ENCODE measurements at regions not wholly inside any gene's neighbourhood (a gene's known extent, or its start where the extent isn't known, plus 50 kb on each side); places are given as distances from the start of the nearest gene placed in this dataset.
A peak's percentile ranks its signal among the peaks of the same experiment; 100 is the strongest.

DNA sequence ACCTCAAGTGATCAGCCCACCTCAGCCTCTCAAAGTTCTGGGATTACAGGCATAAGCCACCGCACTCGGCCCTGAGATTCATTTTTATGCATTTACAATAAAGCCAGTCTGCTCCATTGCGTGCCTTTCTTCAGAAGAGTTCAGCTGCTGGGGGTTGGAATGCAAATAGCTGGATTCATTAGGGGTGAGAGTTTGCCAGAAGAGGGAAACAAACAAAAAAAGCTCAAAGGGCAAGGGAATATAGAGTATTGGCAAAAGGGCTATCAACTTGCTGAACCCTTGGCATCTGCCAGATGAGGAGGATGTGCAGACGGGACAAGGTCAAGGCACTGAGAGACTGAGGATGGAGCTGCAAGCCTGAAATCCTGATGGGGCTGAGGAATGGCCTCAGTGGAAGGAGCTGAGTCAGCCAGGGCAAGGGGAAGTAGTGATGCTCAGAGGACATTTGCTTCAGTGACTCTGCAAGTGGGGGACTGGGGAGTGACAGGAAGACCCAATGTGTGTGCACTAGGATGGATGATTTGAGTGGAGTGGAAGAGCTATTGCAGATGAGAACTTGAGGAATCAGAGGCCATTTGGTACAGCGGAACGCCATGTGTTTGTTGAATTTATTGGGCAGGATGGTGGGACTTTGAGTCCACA lies 75.0 kb upstream of the ARMC3 start (continued):
- TF ChIP-seq, protein P1, sequence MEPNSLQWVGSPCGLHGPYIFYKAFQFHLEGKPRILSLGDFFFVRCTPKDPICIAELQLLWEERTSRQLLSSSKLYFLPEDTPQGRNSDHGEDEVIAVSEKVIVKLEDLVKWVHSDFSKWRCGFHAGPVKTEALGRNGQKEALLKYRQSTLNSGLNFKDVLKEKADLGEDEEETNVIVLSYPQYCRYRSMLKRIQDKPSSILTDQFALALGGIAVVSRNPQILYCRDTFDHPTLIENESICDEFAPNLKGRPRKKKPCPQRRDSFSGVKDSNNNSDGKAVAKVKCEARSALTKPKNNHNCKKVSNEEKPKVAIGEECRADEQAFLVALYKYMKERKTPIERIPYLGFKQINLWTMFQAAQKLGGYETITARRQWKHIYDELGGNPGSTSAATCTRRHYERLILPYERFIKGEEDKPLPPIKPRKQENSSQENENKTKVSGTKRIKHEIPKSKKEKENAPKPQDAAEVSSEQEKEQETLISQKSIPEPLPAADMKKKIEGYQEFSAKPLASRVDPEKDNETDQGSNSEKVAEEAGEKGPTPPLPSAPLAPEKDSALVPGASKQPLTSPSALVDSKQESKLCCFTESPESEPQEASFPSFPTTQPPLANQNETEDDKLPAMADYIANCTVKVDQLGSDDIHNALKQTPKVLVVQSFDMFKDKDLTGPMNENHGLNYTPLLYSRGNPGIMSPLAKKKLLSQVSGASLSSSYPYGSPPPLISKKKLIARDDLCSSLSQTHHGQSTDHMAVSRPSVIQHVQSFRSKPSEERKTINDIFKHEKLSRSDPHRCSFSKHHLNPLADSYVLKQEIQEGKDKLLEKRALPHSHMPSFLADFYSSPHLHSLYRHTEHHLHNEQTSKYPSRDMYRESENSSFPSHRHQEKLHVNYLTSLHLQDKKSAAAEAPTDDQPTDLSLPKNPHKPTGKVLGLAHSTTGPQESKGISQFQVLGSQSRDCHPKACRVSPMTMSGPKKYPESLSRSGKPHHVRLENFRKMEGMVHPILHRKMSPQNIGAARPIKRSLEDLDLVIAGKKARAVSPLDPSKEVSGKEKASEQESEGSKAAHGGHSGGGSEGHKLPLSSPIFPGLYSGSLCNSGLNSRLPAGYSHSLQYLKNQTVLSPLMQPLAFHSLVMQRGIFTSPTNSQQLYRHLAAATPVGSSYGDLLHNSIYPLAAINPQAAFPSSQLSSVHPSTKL (CRISPR knock-in tag; IDR thresholded peaks at IDR 0.05): 0 out of 2 replicates have a peak, but pooled peaks have one; percentile 12
- TF ChIP-seq, protein P2, sequence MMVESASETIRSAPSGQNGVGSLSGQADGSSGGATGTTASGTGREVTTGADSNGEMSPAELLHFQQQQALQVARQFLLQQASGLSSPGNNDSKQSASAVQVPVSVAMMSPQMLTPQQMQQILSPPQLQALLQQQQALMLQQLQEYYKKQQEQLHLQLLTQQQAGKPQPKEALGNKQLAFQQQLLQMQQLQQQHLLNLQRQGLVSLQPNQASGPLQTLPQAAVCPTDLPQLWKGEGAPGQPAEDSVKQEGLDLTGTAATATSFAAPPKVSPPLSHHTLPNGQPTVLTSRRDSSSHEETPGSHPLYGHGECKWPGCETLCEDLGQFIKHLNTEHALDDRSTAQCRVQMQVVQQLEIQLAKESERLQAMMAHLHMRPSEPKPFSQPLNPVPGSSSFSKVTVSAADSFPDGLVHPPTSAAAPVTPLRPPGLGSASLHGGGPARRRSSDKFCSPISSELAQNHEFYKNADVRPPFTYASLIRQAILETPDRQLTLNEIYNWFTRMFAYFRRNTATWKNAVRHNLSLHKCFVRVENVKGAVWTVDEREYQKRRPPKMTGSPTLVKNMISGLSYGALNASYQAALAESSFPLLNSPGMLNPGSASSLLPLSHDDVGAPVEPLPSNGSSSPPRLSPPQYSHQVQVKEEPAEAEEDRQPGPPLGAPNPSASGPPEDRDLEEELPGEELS (CRISPR knock-in tag; IDR thresholded peaks at IDR 0.05): no peak
- TF ChIP-seq GFI1 (CRISPR knock-in tag; IDR thresholded peaks at IDR 0.05; ENCODE audit: borderline replicate concordance): no peak
- TF ChIP-seq ZNF570 (CRISPR knock-in tag; IDR thresholded peaks at IDR 0.05; ENCODE audit: borderline replicate concordance): no peak
- TF ChIP-seq HNF4A (CRISPR knock-in tag; IDR thresholded peaks at IDR 0.05): peak; percentile 65
- TF ChIP-seq HNF4G (IDR thresholded peaks at IDR 0.05; ENCODE audit: borderline replicate concordance, low read depth, low read length): no peak; the same call in 1 of the 2 replicates
- no peak for TF ChIP-seq HNF4G (CRISPR knock-in tag; IDR thresholded peaks at IDR 0.05; ENCODE audit: borderline replicate concordance, low read depth)
- TF ChIP-seq, protein P3, sequence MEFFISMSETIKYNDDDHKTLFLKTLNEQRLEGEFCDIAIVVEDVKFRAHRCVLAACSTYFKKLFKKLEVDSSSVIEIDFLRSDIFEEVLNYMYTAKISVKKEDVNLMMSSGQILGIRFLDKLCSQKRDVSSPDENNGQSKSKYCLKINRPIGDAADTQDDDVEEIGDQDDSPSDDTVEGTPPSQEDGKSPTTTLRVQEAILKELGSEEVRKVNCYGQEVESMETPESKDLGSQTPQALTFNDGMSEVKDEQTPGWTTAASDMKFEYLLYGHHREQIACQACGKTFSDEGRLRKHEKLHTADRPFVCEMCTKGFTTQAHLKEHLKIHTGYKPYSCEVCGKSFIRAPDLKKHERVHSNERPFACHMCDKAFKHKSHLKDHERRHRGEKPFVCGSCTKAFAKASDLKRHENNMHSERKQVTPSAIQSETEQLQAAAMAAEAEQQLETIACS (CRISPR knock-in tag; IDR thresholded peaks at IDR 0.05): no peak
- TF ChIP-seq YY1 (IDR thresholded peaks at IDR 0.05; ENCODE audit: insufficient read depth, insufficient replicate concordance, low read depth, low read length): no peak
- TF ChIP-seq EP300 (IDR thresholded peaks at IDR 0.05; ENCODE audit: low read depth in 2 of 2, low read length in 2 of 2): 0 out of 4 replicates have a peak, but pooled peaks of 1 of the 2 experiments have one; percentile 9
- TF ChIP-seq EP300 (CRISPR knock-in tag; IDR thresholded peaks at IDR 0.05; ENCODE audit: borderline replicate concordance): no peak
- TF ChIP-seq ZFP36L2 (CRISPR knock-in tag; IDR thresholded peaks at IDR 0.05): no peak
- no peak for TF ChIP-seq HMG20A (CRISPR knock-in tag; IDR thresholded peaks at IDR 0.05; ENCODE audit: borderline replicate concordance)
- TF ChIP-seq ZNF501 (CRISPR knock-in tag; IDR thresholded peaks at IDR 0.05): no peak
